Renal cortical epithelial cell (primary cell): ENCODE measurements at regions not wholly inside any gene's neighbourhood (a gene's known extent, or its start where the extent isn't known, plus 50 kb on each side); places are given as distances from the start of the nearest gene placed in this dataset.

Experiments
- DNase-seq: peaks from one replicate; pipeline ENCODE4 v3.0.0-alpha.2; 2011; ENCODE audit warnings: low read depth

GRCh38 chr2:196390243-196391148, 219.1 kb upstream of the STK17B start:
- DNase-seq: no peak

- no peak for DNase-seq
Observed at GRCh38 chr2:196391149-196391479, 219.7 kb upstream of the STK17B start.

- DNase-seq: no peak
Observed at GRCh38 chr2:196399096-196399495, 227.7 kb upstream of the STK17B start.

GRCh38 chr2:196399722-196400691, 228.6 kb upstream of the STK17B start:
- DNase-seq: peak; percentile 21

GRCh38 chr2:196403471-196403870, 232.1 kb upstream of the STK17B start:
- peak; percentile 54 for DNase-seq

GRCh38 chr2:196404276-196404675, 232.9 kb upstream of the STK17B start:
- no peak for DNase-seq

- DNase-seq: no peak
Observed at GRCh38 chr2:196407675-196408264, 231.7 kb upstream of the CCDC150 start.

- DNase-seq: no peak
Observed at GRCh38 chr2:196409376-196409775, 230.1 kb upstream of the CCDC150 start.

GRCh38 chr2:196410008-196410407, 229.5 kb upstream of the CCDC150 start:
- no peak for DNase-seq

GRCh38 chr2:196413821-196414274, 225.7 kb upstream of the CCDC150 start:
- peak; percentile 14 for DNase-seq

- no peak for DNase-seq
Observed at GRCh38 chr2:196415384-196415783, 224.1 kb upstream of the CCDC150 start.

GRCh38 chr2:196420143-196420542, 219.4 kb upstream of the CCDC150 start:
- no peak for DNase-seq

- DNase-seq: no peak
Observed at GRCh38 chr2:196421880-196422279, 217.6 kb upstream of the CCDC150 start.

- no peak for DNase-seq
Observed at GRCh38 chr2:196422361-196422760, 217.2 kb upstream of the CCDC150 start.

GRCh38 chr2:196426122-196426521, 213.4 kb upstream of the CCDC150 start:
- DNase-seq: no peak

- no peak for DNase-seq
Observed at GRCh38 chr2:196427986-196428634, 211.4 kb upstream of the CCDC150 start.

- DNase-seq: no peak
Observed at GRCh38 chr2:196431076-196431475, 208.4 kb upstream of the CCDC150 start.

GRCh38 chr2:196431957-196432356, 207.6 kb upstream of the CCDC150 start:
- DNase-seq: peak; percentile 19

- no peak for DNase-seq
Observed at GRCh38 chr2:196433116-196433515, 206.4 kb upstream of the CCDC150 start.

GRCh38 chr2:196434217-196434616, 205.3 kb upstream of the CCDC150 start:
- DNase-seq: no peak

GRCh38 chr2:196435189-196435588, 204.3 kb upstream of the CCDC150 start:
- peak; percentile 23 for DNase-seq

- no peak for DNase-seq
Observed at GRCh38 chr2:196437626-196438025, 201.9 kb upstream of the CCDC150 start.
